ENCODE measurements at regions not wholly inside any gene's neighbourhood (a gene's known extent, or its start where the extent isn't known, plus 50 kb on each side); places are given as distances from the start of the nearest gene placed in this dataset.
A peak's percentile ranks its signal among the peaks of the same experiment; 100 is the strongest.

DNA sequence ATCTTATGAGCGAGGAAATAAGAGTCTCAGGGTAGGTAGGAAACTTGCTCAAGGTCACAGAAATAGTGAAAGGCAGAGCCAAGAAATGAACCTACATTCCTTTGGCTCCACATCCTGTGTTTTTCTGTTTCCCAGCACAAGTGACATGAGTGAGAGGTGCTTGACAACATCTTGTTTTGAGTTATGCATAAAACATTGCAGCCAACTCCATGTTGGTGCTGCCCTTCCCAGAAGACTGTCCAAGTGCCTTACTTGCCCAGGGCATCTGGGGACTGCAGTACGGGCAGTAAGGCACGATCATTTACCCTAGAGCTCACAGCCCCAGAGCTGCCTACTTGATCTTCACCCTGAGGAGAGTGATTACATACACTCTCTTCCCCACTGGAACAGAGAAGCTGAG lies 148.8 kb downstream of the NOC3L start:
- TF ChIP-seq, protein P1, sequence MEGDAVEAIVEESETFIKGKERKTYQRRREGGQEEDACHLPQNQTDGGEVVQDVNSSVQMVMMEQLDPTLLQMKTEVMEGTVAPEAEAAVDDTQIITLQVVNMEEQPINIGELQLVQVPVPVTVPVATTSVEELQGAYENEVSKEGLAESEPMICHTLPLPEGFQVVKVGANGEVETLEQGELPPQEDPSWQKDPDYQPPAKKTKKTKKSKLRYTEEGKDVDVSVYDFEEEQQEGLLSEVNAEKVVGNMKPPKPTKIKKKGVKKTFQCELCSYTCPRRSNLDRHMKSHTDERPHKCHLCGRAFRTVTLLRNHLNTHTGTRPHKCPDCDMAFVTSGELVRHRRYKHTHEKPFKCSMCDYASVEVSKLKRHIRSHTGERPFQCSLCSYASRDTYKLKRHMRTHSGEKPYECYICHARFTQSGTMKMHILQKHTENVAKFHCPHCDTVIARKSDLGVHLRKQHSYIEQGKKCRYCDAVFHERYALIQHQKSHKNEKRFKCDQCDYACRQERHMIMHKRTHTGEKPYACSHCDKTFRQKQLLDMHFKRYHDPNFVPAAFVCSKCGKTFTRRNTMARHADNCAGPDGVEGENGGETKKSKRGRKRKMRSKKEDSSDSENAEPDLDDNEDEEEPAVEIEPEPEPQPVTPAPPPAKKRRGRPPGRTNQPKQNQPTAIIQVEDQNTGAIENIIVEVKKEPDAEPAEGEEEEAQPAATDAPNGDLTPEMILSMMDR (IDR thresholded peaks at IDR 0.05), result no peak
- TF ChIP-seq EP300 (IDR thresholded peaks at IDR 0.05) (peak in 1 of 4 donors; percentile 10), POLR2A (IDR thresholded peaks at IDR 0.05) (no peak)
